ENCODE measurements at regions not wholly inside any gene's neighbourhood (a gene's known extent, or its start where the extent isn't known, plus 50 kb on each side); places are given as distances from the start of the nearest gene placed in this dataset.

- no peak for TF ChIP-seq POLR2AphosphoS5 (IDR thresholded peaks at IDR 0.05)
- TF ChIP-seq CTCF (IDR thresholded peaks at IDR 0.05), result no peak
- TF ChIP-seq POLR2A (IDR thresholded peaks at IDR 0.05), result no peak
- TF ChIP-seq EP300 (IDR thresholded peaks at IDR 0.05), result no peak
Observed at GRCh38 chr7:81159402-81159801, 240.6 kb upstream of the SEMA3C start.

All from sigmoid colon (tissue), 4 donors.